ENCODE measurements at regions not wholly inside any gene's neighbourhood (a gene's known extent, or its start where the extent isn't known, plus 50 kb on each side); places are given as distances from the start of the nearest gene placed in this dataset.

GRCh38 chr4:173669460-173670179 lies 139.6 kb upstream of the HAND2 start:
- Mint-ChIP-seq H3K27me3 (ENCODE audit: low read depth) (no peaks in the 10 kb centered on the region), H3K36me3 (no peaks in the 10 kb centered on the region)
- no peak for DNase-seq (ENCODE audit: low spot score in 2 of 2, unreplicated experiment in 2 of 2)

GRCh38 chr4:173661001-173661400 lies 131.0 kb upstream of the HAND2 start:
- Mint-ChIP-seq H3K9me3 (peaks cover 6% of the 10 kb centered on the region), H3K27me3 (ENCODE audit: low read depth) (peaks cover 12% of the 10 kb centered on the region), H3K4me3 (no peak overlapping the region), H3K4me1 (no peaks in the 10 kb centered on the region), H3K27ac (no peak overlapping the region), H3K36me3 (peaks cover 3% of the 10 kb centered on the region)
- no peak for TF ChIP-seq CTCF (IDR thresholded peaks at IDR 0.05; ENCODE audit: unreplicated experiment)
- DNase-seq (ENCODE audit: low spot score in 2 of 2, unreplicated experiment in 2 of 2): no peak

More at GRCh38 chr4:173669460-173670179, 139.6 kb upstream of the HAND2 start:
- Mint-ChIP-seq H3K4me1 (no peaks in the 10 kb centered on the region), H3K4me3 (no peak overlapping the region), H3K9me3 (no peaks in the 10 kb centered on the region), H3K27ac (no peak overlapping the region)
- TF ChIP-seq CTCF (IDR thresholded peaks at IDR 0.05; ENCODE audit: unreplicated experiment): no peak

GRCh38 chr4:173656898-173657297 lies 126.9 kb upstream of the HAND2 start:
- DNase-seq (ENCODE audit: low spot score in 2 of 2, unreplicated experiment in 2 of 2): no peak
- Mint-ChIP-seq H3K27me3 (ENCODE audit: low read depth) (peaks cover 14% of the 10 kb centered on the region), H3K27ac (no peak overlapping the region), H3K4me3 (no peak overlapping the region), H3K4me1 (peaks cover 9% of the 10 kb centered on the region), H3K9me3 (peaks cover 6% of the 10 kb centered on the region), H3K36me3 (peaks cover 3% of the 10 kb centered on the region)
- TF ChIP-seq CTCF (IDR thresholded peaks at IDR 0.05; ENCODE audit: unreplicated experiment): no peak

DNA sequence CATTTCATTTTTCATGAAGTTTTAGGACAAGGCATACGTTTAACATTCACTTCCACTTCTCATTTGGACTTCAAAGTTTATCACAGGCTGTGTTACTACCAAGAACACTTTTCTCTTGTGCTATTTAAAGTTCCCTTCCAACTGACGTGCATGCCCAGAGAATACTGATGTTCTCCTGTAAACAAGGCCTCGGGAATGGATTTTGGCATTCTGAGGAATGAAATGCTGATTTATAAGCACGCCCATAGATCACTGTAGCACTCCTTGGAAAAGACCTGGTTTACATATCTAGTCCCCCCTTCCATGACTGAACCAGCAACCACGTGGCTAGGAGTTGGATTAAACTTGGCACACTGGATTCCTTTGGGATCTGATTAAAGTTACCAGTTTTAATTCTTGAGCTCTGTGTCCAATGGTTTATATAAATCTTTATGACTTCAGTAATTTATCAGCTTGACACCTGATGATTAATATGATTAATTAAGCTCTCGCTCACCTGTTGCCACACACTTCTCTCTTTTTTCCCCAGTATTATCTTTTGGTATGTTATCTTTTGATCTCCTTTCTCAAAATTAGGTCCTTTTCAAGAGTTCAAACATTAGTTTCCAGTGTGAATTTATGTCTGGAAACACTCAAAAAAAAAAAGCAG lies 122.4 kb upstream of the HAND2 start:
- Mint-ChIP-seq H3K27ac (no peak overlapping the region), H3K4me3 (no peak overlapping the region), H3K36me3 (no peaks in the 10 kb centered on the region), H3K9me3 (no peaks in the 10 kb centered on the region), H3K27me3 (ENCODE audit: low read depth) (peaks cover 2% of the 10 kb centered on the region), H3K4me1 (peaks cover 12% of the 10 kb centered on the region)
- DNase-seq (ENCODE audit: low spot score in 2 of 2, unreplicated experiment in 2 of 2): no peak
- TF ChIP-seq CTCF (IDR thresholded peaks at IDR 0.05; ENCODE audit: unreplicated experiment): no peak

DNA sequence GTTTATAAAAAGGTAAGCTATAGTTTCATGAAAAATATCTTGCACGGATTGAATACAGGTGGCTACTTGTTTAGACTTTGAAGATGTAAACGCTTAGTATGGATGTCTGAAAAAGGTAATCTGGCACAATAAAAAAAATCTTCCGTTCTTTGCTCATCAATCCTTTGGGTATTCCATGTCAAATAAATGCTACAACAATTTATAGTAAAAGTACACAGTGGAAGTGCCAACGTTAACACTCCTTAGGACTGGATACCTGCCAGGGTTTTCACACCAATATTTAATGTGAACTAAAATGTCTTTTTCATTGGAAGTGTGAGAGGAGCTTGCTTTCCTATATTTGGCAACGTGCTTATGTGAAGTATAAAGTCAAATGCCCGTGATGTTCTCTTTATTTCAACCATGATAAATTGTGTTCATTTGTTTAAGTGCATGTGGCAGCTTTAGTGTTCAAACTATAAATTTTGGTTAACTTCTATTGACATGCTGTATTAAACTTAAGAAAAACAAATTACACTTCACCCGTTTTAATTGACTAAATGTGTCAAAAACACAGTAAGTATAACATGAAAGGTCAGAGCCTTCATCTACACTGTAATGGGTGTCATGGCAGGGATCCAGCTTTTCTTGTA lies 121.7 kb upstream of the HAND2 start:
- H3K27me3 Mint-ChIP-seq (ENCODE audit: low read depth): peaks cover 2% of the 10 kb centered on the region
- H3K36me3 Mint-ChIP-seq: no peaks in the 10 kb centered on the region
- TF ChIP-seq CTCF (IDR thresholded peaks at IDR 0.05; ENCODE audit: unreplicated experiment): no peak
- H3K4me3 Mint-ChIP-seq: no peak overlapping the region
- no peak overlapping the region for H3K27ac Mint-ChIP-seq
- no peaks in the 10 kb centered on the region for H3K9me3 Mint-ChIP-seq
- DNase-seq (ENCODE audit: low spot score in 2 of 2, unreplicated experiment in 2 of 2): no peak
- H3K4me1 Mint-ChIP-seq: peaks cover 12% of the 10 kb centered on the region

All from mesothelial cell of epicardium (in vitro differentiated cells).